H1 (cell line): ENCODE measurements at regions not wholly inside any gene's neighbourhood (a gene's known extent, or its start where the extent isn't known, plus 50 kb on each side); places are given as distances from the start of the nearest gene placed in this dataset.
A peak's percentile ranks its signal among the peaks of the same experiment; 100 is the strongest.

ENCODE experiments used
- CTCF ChIA-PET: fragments of 300-600 bp; sonication (Branson Sonifier 250); formaldehyde crosslinking; loops from one replicate; lab custom pipeline; 2021; ENCODE audit not compliant: partially characterized antibody; lab: Charles Lee
- POLR2A ChIA-PET: fragments of 300-600 bp; sonication (Branson Sonifier 250); formaldehyde crosslinking; loops from one replicate; lab custom pipeline; 2021; ENCODE audit warnings: inconsistent platforms; ENCODE audit not compliant: partially characterized antibody; lab: Charles Lee
- DNase-seq, 2 experiments: peaks; one replicate each; pipeline versions ENCODE4 v3.0.0 to v3.0.0-alpha.2; 2010 to 2022; ENCODE audit warnings: low spot score in 2 of 2, low read depth in 1 of 2, mixed read lengths in 1 of 2
- FAIRE-seq: peaks from 2 replicates; lab custom pipeline; 2011; peaks lifted over from hg19 to GRCh38; lab: Jason Lieb, UNC
- H2AFZ ChIP-seq: 2 replicates; pipeline ENCODE4 v1.8.1; 2012; ENCODE audit warnings: low read length, inconsistent platforms
- H2AK5ac ChIP-seq: 2 replicates; pipeline ENCODE4 v1.6.1; 2013; ENCODE audit warnings: low read depth, low read length
- H2BK120ac ChIP-seq: replicated peaks from 2 replicates; pipeline ENCODE3; 2013; ENCODE audit warnings: low read depth, low read length, inconsistent platforms
- H2BK12ac ChIP-seq: 2 replicates; pipeline ENCODE4 v1.6.1; 2013; ENCODE audit warnings: low read depth, low read length
- H2BK15ac ChIP-seq: 2 replicates; pipeline ENCODE4 v1.6.1; 2013; ENCODE audit warnings: low read length
- H2BK20ac ChIP-seq: 2 replicates; pipeline ENCODE4 v1.6.1; 2013; ENCODE audit warnings: low read length
- H2BK5ac ChIP-seq: 2 replicates; pipeline ENCODE4 v1.6.1; 2013; ENCODE audit warnings: low read depth, low read length
- H3K14ac ChIP-seq: 2 replicates; pipeline ENCODE4 v1.6.1; 2013; ENCODE audit warnings: inconsistent platforms; ENCODE audit not compliant: insufficient read length
- H3K18ac ChIP-seq: 2 replicates; pipeline ENCODE4 v1.6.1; 2013; ENCODE audit warnings: low read length; ENCODE audit errors: extremely low read depth
- H3K23ac ChIP-seq: 2 replicates; pipeline ENCODE4 v1.6.1; 2013; ENCODE audit warnings: inconsistent platforms; ENCODE audit not compliant: insufficient read length
- H3K23me2 ChIP-seq: 2 replicates; pipeline ENCODE4 v1.6.1; 2013; ENCODE audit warnings: low read depth, low read length
- H3K27ac ChIP-seq: 2 replicates; pipeline ENCODE4 v1.6.1; 2011; ENCODE audit warnings: low read depth, low read length, inconsistent platforms
- H3K27me3 ChIP-seq, 4 experiments: replicated peaks in 1 of 4; 1 replicate in 1 of 4; 2 replicates in 3 of 4; pipeline versions ENCODE4 v1.6.1 to v1.8.1; 2011 to 2013; ENCODE audit warnings: low read length in 3 of 4, mild to moderate bottlenecking in 3 of 4, inconsistent platforms in 2 of 4, mixed read lengths in 2 of 4, moderate library complexity in 1 of 4; ENCODE audit not compliant: control insufficient read depth in 3 of 4, insufficient read depth in 3 of 4; ENCODE audit errors: extremely low read depth in 1 of 4
- H3K36me3 ChIP-seq, 4 experiments: 2 replicates each; pipeline versions ENCODE4 v1.6.1 to v1.8.1; 2011 to 2013; ENCODE audit warnings: mild to moderate bottlenecking in 4 of 4, low read length in 3 of 4, moderate library complexity in 2 of 4, control low read depth in 1 of 4, inconsistent platforms in 1 of 4; ENCODE audit not compliant: insufficient read depth in 4 of 4, control insufficient read depth in 2 of 4
- H3K4ac ChIP-seq: replicated peaks from 2 replicates; pipeline ENCODE3; 2013; ENCODE audit warnings: low read length, low read depth, mixed read lengths, inconsistent platforms; ENCODE audit not compliant: insufficient read length
- H3K4me1 ChIP-seq, 4 experiments: replicated peaks in 1 of 4; 1 replicate in 1 of 4; 2 replicates in 3 of 4; pipeline versions ENCODE4 v1.6.1 to v1.8.1; 2011 to 2013; ENCODE audit warnings: low read length in 3 of 4, inconsistent platforms in 2 of 4, mixed read lengths in 1 of 4; ENCODE audit not compliant: insufficient read depth in 4 of 4, control insufficient read depth in 3 of 4
- H3K4me2 ChIP-seq, 2 experiments: 2 replicates each; pipeline versions ENCODE4 v1.6.1 to v1.8.1; 2011 to 2013; ENCODE audit warnings: low read depth in 2 of 2, low read length in 2 of 2, control low read depth in 1 of 2, inconsistent platforms in 1 of 2, mild to moderate bottlenecking in 1 of 2; ENCODE audit not compliant: insufficient read depth in 1 of 2
- H3K4me3 ChIP-seq, 4 experiments: fragments of 200-600, 300-600 bp in 1 of 4; sonication (generic), shearing (Covaris generic), sonication (Bioruptor Twin) in 1 of 4; 2 replicates each; pipeline versions ENCODE4 v1.5.1 to v1.8.1; 2011 to 2016; ENCODE audit warnings: low read length in 4 of 4, low read depth in 3 of 4, control low read depth in 2 of 4, inconsistent platforms in 2 of 4, mild to moderate bottlenecking in 2 of 4, mixed read lengths in 1 of 4, moderate library complexity in 1 of 4; ENCODE audit not compliant: insufficient read depth in 2 of 4; ENCODE audit errors: extremely low read depth in 1 of 4
- H3K56ac ChIP-seq: replicated peaks from 2 replicates; pipeline ENCODE3; 2013; ENCODE audit warnings: low read depth, mild to moderate bottlenecking, mixed read lengths, low read length, inconsistent platforms; ENCODE audit not compliant: insufficient read length
- H3K79me1 ChIP-seq: 2 replicates; pipeline ENCODE4 v1.6.1; 2013; ENCODE audit warnings: low read depth, low read length, control low read depth
- H3K79me2 ChIP-seq, 2 experiments: 2 replicates each; pipeline versions ENCODE4 v1.6.1 to v1.8.1; 2012 to 2013; ENCODE audit warnings: low read length in 2 of 2, mild to moderate bottlenecking in 2 of 2, inconsistent platforms in 1 of 2; ENCODE audit not compliant: insufficient read depth in 2 of 2, control insufficient read depth in 1 of 2
- H3K9ac ChIP-seq, 4 experiments: replicated peaks in 1 of 4; 1 replicate in 1 of 4; 2 replicates in 3 of 4; pipeline versions ENCODE4 v1.6.1 to v1.8.1; 2011 to 2013; ENCODE audit warnings: low read depth in 3 of 4, low read length in 3 of 4, control low read depth in 2 of 4, mild to moderate bottlenecking in 2 of 4, moderate library complexity in 2 of 4, inconsistent platforms in 1 of 4; ENCODE audit errors: extremely low read depth in 1 of 4
- H3K9me3 ChIP-seq, 2 experiments: 2 replicates each; pipeline versions ENCODE4 v1.6.1 to v1.8.1; 2012 to 2013; ENCODE audit warnings: mild to moderate bottlenecking in 2 of 2, moderate library complexity in 2 of 2, control low read depth in 1 of 2, inconsistent platforms in 1 of 2, low read depth in 1 of 2, low read length in 1 of 2, mixed read lengths in 1 of 2; ENCODE audit not compliant: insufficient read depth in 2 of 2
- H4K20me1 ChIP-seq, 2 experiments: replicated peaks in 1 of 2; 2 replicates each; pipeline versions ENCODE3 to v1.8.1; 2011 to 2013; ENCODE audit warnings: inconsistent platforms in 2 of 2, low read length in 2 of 2, mild to moderate bottlenecking in 1 of 2; ENCODE audit not compliant: insufficient read depth in 2 of 2, control insufficient read depth in 1 of 2
- H4K5ac ChIP-seq: 2 replicates; pipeline ENCODE4 v1.6.1; 2013; ENCODE audit warnings: low read length, low read depth, mixed read lengths, inconsistent platforms; ENCODE audit not compliant: insufficient read length
- H4K8ac ChIP-seq: 2 replicates; pipeline ENCODE4 v1.8.0; 2013; ENCODE audit warnings: mild to moderate bottlenecking, moderate library complexity, low read length, inconsistent platforms; ENCODE audit not compliant: insufficient read depth; ENCODE audit errors: extremely low read depth
- H4K91ac ChIP-seq: replicated peaks from 2 replicates; pipeline ENCODE3; 2013; ENCODE audit warnings: low read length, mixed read lengths, inconsistent platforms; ENCODE audit not compliant: insufficient read length
- BCL11A ChIP-seq, 2 experiments: IDR thresholded peaks; one replicate each; pipeline ENCODE4 v1.6.1; 2011; ENCODE audit warnings: low read depth in 2 of 2, low read length in 2 of 2, mild to moderate bottlenecking in 2 of 2
- BRCA1 ChIP-seq: IDR thresholded peaks from 2 replicates; pipeline ENCODE4 v1.6.1; 2012; ENCODE audit warnings: low read depth, low read length, improper control_type of control experiment
- CBX5 ChIP-seq: fragments of 300-800, 300-1000 bp; sonication (generic); IDR thresholded peaks from 2 replicates; pipeline ENCODE4 v1.7.1; 2016; ENCODE audit warnings: antibody characterized with exemption, low read length, low read depth
- CTBP2 ChIP-seq: IDR thresholded peaks from 2 replicates; pipeline ENCODE4 v1.7.0; 2011; ENCODE audit warnings: borderline replicate concordance, mild to moderate bottlenecking, moderate library complexity, mixed read lengths, low read length; ENCODE audit not compliant: insufficient read depth, insufficient read length
- EZH2 ChIP-seq: fragments of 200-600 bp; sonication (generic); IDR thresholded peaks from 2 replicates; pipeline ENCODE4 v1.7.1; 2012; ENCODE audit warnings: low read depth, mild to moderate bottlenecking, moderate library complexity, low read length, inconsistent platforms; ENCODE audit not compliant: severe bottlenecking
- GABPA ChIP-seq: IDR thresholded peaks from 2 replicates; pipeline ENCODE4 v1.6.1; 2011; ENCODE audit warnings: mild to moderate bottlenecking, low read length, moderate library complexity, borderline replicate concordance; ENCODE audit not compliant: insufficient read depth
- KDM4A ChIP-seq: IDR thresholded peaks from one replicate; pipeline ENCODE4 v1.7.1; 2012; ENCODE audit warnings: low read depth, mild to moderate bottlenecking, moderate library complexity, low read length, inconsistent platforms; ENCODE audit not compliant: severe bottlenecking
- NANOG ChIP-seq: IDR thresholded peaks from 2 replicates; pipeline ENCODE4 v1.6.1; 2011; ENCODE audit warnings: low read length, low read depth, mild to moderate bottlenecking, inconsistent platforms; ENCODE audit not compliant: insufficient read depth, poor library complexity, severe bottlenecking
- NRF1 ChIP-seq: IDR thresholded peaks from 2 replicates; pipeline ENCODE4 v1.6.1; 2011; ENCODE audit warnings: mild to moderate bottlenecking, low read depth, low read length, improper control_type of control experiment
- POLR2AphosphoS5 ChIP-seq: IDR thresholded peaks from 2 replicates; pipeline ENCODE4 v1.6.1; 2011; ENCODE audit warnings: low read depth, low read length
- SIRT6 ChIP-seq: IDR thresholded peaks from one replicate; pipeline ENCODE4 v1.7.1; 2012; ENCODE audit warnings: low read length, inconsistent platforms
- SP1 ChIP-seq: IDR thresholded peaks from 2 replicates; pipeline ENCODE4 v1.6.1; 2011; ENCODE audit warnings: low read depth, low read length
- TAF1 ChIP-seq: IDR thresholded peaks from 2 replicates; pipeline ENCODE4 v1.6.1; 2011; ENCODE audit warnings: mild to moderate bottlenecking, low read depth, low read length
- WGBS, 2 experiments: shearing (Covaris generic) in 1 of 2; methylation state at CpG; one replicate each; pipeline versions ENCODE4 v1.1.6 to v1.1.7; 2013 to 2015; ENCODE audit warnings: low lambda C conversion rate in 2 of 2, mixed read lengths in 2 of 2, inconsistent platforms in 1 of 2, low coverage in 1 of 2, missing lambda C conversion rate in 1 of 2; ENCODE audit not compliant: insufficient replicate concordance in 2 of 2, insufficient coverage in 1 of 2, insufficient read length in 1 of 2; ENCODE audit errors: extremely low coverage in 1 of 2, missing lambda C conversion rate in 1 of 2; 5-methylcytosine and 5-hydroxymethylcytosine counted together

DNA sequence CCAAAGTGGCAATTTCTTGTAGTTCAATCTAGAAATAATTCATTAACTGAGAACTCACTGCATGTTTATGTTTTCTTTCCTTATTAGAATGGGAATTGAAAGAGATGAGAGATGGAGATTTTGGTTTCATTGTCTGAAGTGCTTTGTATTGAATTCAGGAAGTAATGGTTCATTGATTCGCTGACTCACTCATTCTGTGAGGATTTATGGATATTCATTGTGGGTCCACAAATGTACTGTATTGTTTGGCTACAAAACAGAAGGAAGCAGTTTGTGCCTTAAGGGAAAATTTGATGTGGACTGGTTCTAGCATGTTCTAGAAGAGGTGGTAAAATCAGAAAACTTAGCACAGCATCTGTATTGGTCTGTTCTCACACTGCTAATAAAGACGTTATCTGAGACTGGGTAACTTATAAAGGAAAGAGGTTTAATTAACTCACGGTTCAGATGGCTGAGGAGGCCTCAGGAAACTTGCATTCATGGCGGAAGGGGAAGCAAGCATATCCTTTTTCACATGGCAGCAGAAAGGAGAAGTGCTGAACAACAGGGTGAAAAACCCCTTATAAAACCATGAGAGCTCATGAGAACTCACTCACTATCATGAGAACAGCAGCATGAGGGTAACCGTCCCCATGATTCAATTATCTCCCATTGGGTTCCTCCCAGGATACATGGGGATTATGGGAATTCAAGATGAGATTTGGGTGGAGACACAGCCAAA lies 132.3 kb upstream of the VCX3A start:
- no peak overlapping the region for H3K56ac ChIP-seq
- no peak overlapping the region for H3K4ac ChIP-seq
- H2AK5ac ChIP-seq = no peak overlapping the region
- WGBS, 2 experiments = 83% methylated on average over 5 of the region's 5 CpGs; no CpG with 5 or more reads in 1 of the 2 experiments
- no peaks in the 10 kb centered on the region for H3K27me3 ChIP-seq
- no peak overlapping the region for H4K91ac ChIP-seq
- DNase-seq (no peak), FAIRE-seq (peak; percentile 19)
- H2BK20ac ChIP-seq = no peak overlapping the region
- H3K14ac ChIP-seq = no peak overlapping the region
- H3K79me2 ChIP-seq = no peaks in the 10 kb centered on the region
- H4K20me1 ChIP-seq = no peaks in the 10 kb centered on the region
- no peak overlapping the region for H3K4me2 ChIP-seq
- H3K4me1 ChIP-seq = no peaks in the 10 kb centered on the region; a peak in 2 of 7 replicates
- H2BK120ac ChIP-seq = no peak overlapping the region
- no peak overlapping the region for H2BK12ac ChIP-seq
- H3K9ac ChIP-seq = no peak overlapping the region
- H3K18ac ChIP-seq = no peak overlapping the region
- no peak overlapping the region for H3K23ac ChIP-seq
- no peak overlapping the region for H2AFZ ChIP-seq
- H4K8ac ChIP-seq = no peak overlapping the region
- H2BK5ac ChIP-seq = no peak overlapping the region
- no peaks in the 10 kb centered on the region for H3K36me3 ChIP-seq
- H3K27ac ChIP-seq = no peak overlapping the region
- ChIA-PET CTCF (no interaction called here), POLR2A (no interaction called here)
- H4K5ac ChIP-seq = no peak overlapping the region
- H3K79me1 ChIP-seq = no peaks in the 10 kb centered on the region
- H3K9me3 ChIP-seq = no peaks in the 10 kb centered on the region
- no peak overlapping the region for H2BK15ac ChIP-seq
- H3K23me2 ChIP-seq = peaks cover 7% of the 10 kb centered on the region; the same call in 1 of the 2 replicates
- H3K4me3 ChIP-seq = no peak overlapping the region
- TF ChIP-seq BCL11A (IDR thresholded peaks at IDR 0.05; ENCODE audit: low read depth in 2 of 2, low read length in 2 of 2) = no peak
- no peak for TF ChIP-seq NANOG
- TF ChIP-seq SIRT6 = no peak
- no peak for TF ChIP-seq KDM4A
- no peak for TF ChIP-seq GABPA
- no peak for TF ChIP-seq BRCA1
- no peak for TF ChIP-seq CBX5
- TF ChIP-seq NRF1 = no peak
- no peak for TF ChIP-seq CTBP2
- no peak for TF ChIP-seq POLR2AphosphoS5
- no peak for TF ChIP-seq EZH2
- no peak for TF ChIP-seq SP1
- TF ChIP-seq TAF1 = no peak
